H9 (cell line): ENCODE measurements at regions not wholly inside any gene's neighbourhood (a gene's known extent, or its start where the extent isn't known, plus 50 kb on each side); places are given as distances from the start of the nearest gene placed in this dataset.

ENCODE experiments used
- DNase-seq: peaks from one replicate; pipeline ENCODE4 v3.0.0-alpha.2; 2017
- H2AFZ ChIP-seq: one replicate; pipeline ENCODE4 v1.6.1; 2013; ENCODE audit warnings: mild to moderate bottlenecking, low read length, control low read depth, moderate library complexity
- H2AK5ac ChIP-seq: 2 replicates; pipeline ENCODE4 v1.6.1; 2013; ENCODE audit warnings: low read length, control low read depth, mixed read lengths; ENCODE audit not compliant: insufficient read length
- H2BK120ac ChIP-seq: one replicate; pipeline ENCODE4 v1.6.1; 2013; ENCODE audit warnings: low read depth, mild to moderate bottlenecking, low read length, control low read depth, inconsistent platforms; ENCODE audit not compliant: poor library complexity, severe bottlenecking
- H2BK12ac ChIP-seq: 2 replicates; pipeline ENCODE4 v1.6.1; 2013; ENCODE audit warnings: low read length, control low read depth, mixed read lengths, low read depth; ENCODE audit not compliant: insufficient read length
- H2BK15ac ChIP-seq: 2 replicates; pipeline ENCODE4 v1.6.1; 2013; ENCODE audit warnings: low read depth, low read length, control low read depth
- H2BK20ac ChIP-seq: one replicate; pipeline ENCODE4 v1.6.1; 2013; ENCODE audit warnings: low read depth, mild to moderate bottlenecking, low read length, control low read depth, inconsistent platforms; ENCODE audit not compliant: poor library complexity, severe bottlenecking
- H2BK5ac ChIP-seq: 2 replicates; pipeline ENCODE4 v1.6.1; 2013; ENCODE audit warnings: low read length, control low read depth, mixed read lengths; ENCODE audit not compliant: insufficient read length
- H3K14ac ChIP-seq: 2 replicates; pipeline ENCODE4 v1.6.1; 2013; ENCODE audit warnings: low read length, control low read depth; ENCODE audit not compliant: insufficient read depth
- H3K18ac ChIP-seq: 2 replicates; pipeline ENCODE4 v1.6.1; 2013; ENCODE audit warnings: low read depth, mild to moderate bottlenecking, mixed read lengths, low read length, control low read depth; ENCODE audit not compliant: insufficient read length
- H3K23ac ChIP-seq: 2 replicates; pipeline ENCODE4 v1.6.1; 2013; ENCODE audit warnings: low read length, control low read depth, mixed read lengths, low read depth; ENCODE audit not compliant: insufficient read length
- H3K23me2 ChIP-seq: 2 replicates; pipeline ENCODE4 v1.6.1; 2013; ENCODE audit warnings: low read depth, mild to moderate bottlenecking, mixed read lengths, low read length, control low read depth; ENCODE audit not compliant: insufficient read length, poor library complexity, severe bottlenecking
- H3K27ac ChIP-seq: 2 replicates; pipeline ENCODE4 v1.5.1; 2013; ENCODE audit warnings: low read length, control low read depth, mixed read lengths, low read depth; ENCODE audit not compliant: insufficient read length
- H3K27me3 ChIP-seq: 2 replicates; pipeline ENCODE4 v1.6.1; 2013; ENCODE audit warnings: low read length, control low read depth, inconsistent platforms; ENCODE audit not compliant: insufficient read depth
- H3K4ac ChIP-seq: 2 replicates; pipeline ENCODE4 v1.6.1; 2013; ENCODE audit warnings: low read depth, mild to moderate bottlenecking, control low read depth, inconsistent platforms, low read length, moderate library complexity
- H3K4me1 ChIP-seq: 2 replicates; pipeline ENCODE4 v1.6.1; 2013; ENCODE audit warnings: low read length, control low read depth, inconsistent platforms; ENCODE audit not compliant: insufficient read depth
- H3K4me2 ChIP-seq: 2 replicates; pipeline ENCODE4 v1.6.1; 2013; ENCODE audit warnings: low read length, control low read depth, mixed read lengths; ENCODE audit not compliant: insufficient read length, insufficient read depth
- H3K56ac ChIP-seq: 2 replicates; pipeline ENCODE4 v1.6.1; 2013; ENCODE audit warnings: low read depth, mild to moderate bottlenecking, mixed read lengths, low read length, control low read depth; ENCODE audit not compliant: insufficient read length
- H3K79me1 ChIP-seq: 2 replicates; pipeline ENCODE4 v1.6.1; 2013; ENCODE audit warnings: low read depth, mild to moderate bottlenecking, moderate library complexity, low read length, control low read depth, inconsistent platforms; ENCODE audit not compliant: insufficient read depth, poor library complexity, severe bottlenecking
- H3K79me2 ChIP-seq: 2 replicates; pipeline ENCODE4 v1.6.1; 2013; ENCODE audit warnings: low read length, control low read depth, inconsistent platforms; ENCODE audit not compliant: insufficient read depth
- H3K9ac ChIP-seq: 2 replicates; pipeline ENCODE4 v1.6.1; 2013; ENCODE audit warnings: low read length, control low read depth, mixed read lengths; ENCODE audit not compliant: insufficient read length; ENCODE audit errors: extremely low read depth
- H3K9me3 ChIP-seq: one replicate; pipeline ENCODE4 v1.6.1; 2013; ENCODE audit warnings: low read depth, low read length, inconsistent platforms; ENCODE audit not compliant: control insufficient read depth
- H3T11ph ChIP-seq: one replicate; pipeline ENCODE4 v1.6.1; 2013; ENCODE audit warnings: mild to moderate bottlenecking, low read length, control low read depth, inconsistent platforms
- H4K20me1 ChIP-seq: one replicate; pipeline ENCODE4 v1.6.1; 2013; ENCODE audit not compliant: control insufficient read depth, insufficient read length, insufficient read depth
- H4K5ac ChIP-seq: 2 replicates; pipeline ENCODE4 v1.6.1; 2013; ENCODE audit warnings: low read depth, mild to moderate bottlenecking, mixed read lengths, low read length, control low read depth; ENCODE audit not compliant: insufficient read length
- H4K8ac ChIP-seq: replicated peaks from 2 replicates; pipeline ENCODE4 v1.6.1; 2013; ENCODE audit warnings: low read length, control low read depth, mixed read lengths, low read depth; ENCODE audit not compliant: insufficient read length
- H4K91ac ChIP-seq: 2 replicates; pipeline ENCODE4 v1.6.1; 2013; ENCODE audit warnings: low read depth, mild to moderate bottlenecking, moderate library complexity, mixed read lengths, low read length, control low read depth; ENCODE audit not compliant: insufficient read length
- H3K27ac Mint-ChIP-seq, 3 experiments: 2 replicates in 2 of 3; 3 replicates in 1 of 3; pipeline ENCODE4 v1.8.0; 2020 to 2021; ENCODE audit warnings: mixed read lengths in 3 of 3, mild to moderate bottlenecking in 1 of 3, moderate library complexity in 1 of 3
- H3K27me3 Mint-ChIP-seq: 2 replicates; pipeline ENCODE4 v1.8.0; 2021; ENCODE audit warnings: low read depth, mild to moderate bottlenecking, moderate library complexity, mixed read lengths
- H3K36me3 Mint-ChIP-seq, 3 experiments: 2 replicates in 2 of 3; 3 replicates in 1 of 3; pipeline ENCODE4 v1.8.0; 2020 to 2021; ENCODE audit warnings: low read depth in 3 of 3, mixed read lengths in 3 of 3; ENCODE audit not compliant: insufficient read depth in 1 of 3
- H3K4me1 Mint-ChIP-seq, 2 experiments: 2 replicates each; pipeline ENCODE4 v1.8.0; 2020; ENCODE audit warnings: mixed read lengths in 2 of 2
- H3K4me3 Mint-ChIP-seq, 2 experiments: 2 replicates in 1 of 2; 3 replicates in 1 of 2; pipeline ENCODE4 v1.8.0; 2020 to 2021; ENCODE audit warnings: mild to moderate bottlenecking in 2 of 2, mixed read lengths in 2 of 2, moderate library complexity in 1 of 2
- H3K9me3 Mint-ChIP-seq, 2 experiments: 2 replicates in 1 of 2; 3 replicates in 1 of 2; pipeline ENCODE4 v1.8.0; 2020; ENCODE audit warnings: mild to moderate bottlenecking in 2 of 2, mixed read lengths in 2 of 2, moderate library complexity in 1 of 2
- WGBS: extraction: QIAGEN DNeasy Blood & Tissue Kit; methylation state at CpG from one replicate; pipeline ENCODE4 v1.1.7; 2013; ENCODE audit warnings: missing lambda C conversion rate, low lambda C conversion rate, mixed read lengths; ENCODE audit not compliant: insufficient read length; ENCODE audit errors: extremely low coverage; 5-methylcytosine and 5-hydroxymethylcytosine counted together
- TF ChIP-seq, protein P1 (sequence below): fragments of 200-600 bp; sonication (generic); conservative IDR thresholded peaks from 3 replicates; pipeline ENCODE4 v1.8.0; 2021; ENCODE audit warnings: antibody characterized with exemption, mild to moderate bottlenecking

DNA sequence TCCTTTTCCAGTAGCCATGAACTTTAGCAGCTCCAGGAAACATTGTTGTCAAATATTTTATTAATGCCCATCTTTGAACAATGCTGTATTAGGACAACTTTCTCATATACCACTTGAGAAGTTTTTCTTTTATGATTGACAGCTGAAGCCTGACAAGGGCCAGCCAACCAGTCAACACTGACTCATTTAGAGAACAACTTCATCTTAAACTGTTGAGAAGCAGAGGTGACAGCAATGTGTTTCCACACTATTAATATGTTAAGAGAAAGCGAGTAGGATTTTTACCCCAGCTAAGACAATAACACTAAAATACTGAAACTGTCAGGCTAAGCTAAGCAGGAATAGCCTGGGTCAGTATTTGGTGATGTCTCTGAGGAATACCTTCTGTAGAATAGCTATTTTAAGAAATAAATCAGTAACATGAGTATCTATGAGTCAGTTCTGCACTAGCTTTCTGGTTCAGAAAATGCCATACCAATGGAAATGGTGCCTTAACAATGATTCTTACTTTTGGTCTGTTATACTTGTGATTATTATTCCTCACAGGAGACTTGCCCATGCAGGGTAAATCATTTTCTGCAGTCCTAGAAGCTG, 168.8 kb upstream of the POT1 start:
- H3K4me3 Mint-ChIP-seq: no peak overlapping the region
- Histone ChIP-seq H3K4me2 (no peak overlapping the region), H3K23me2 (no peaks in the 10 kb centered on the region), H2BK5ac (no peak overlapping the region), H3K27me3 (no peaks in the 10 kb centered on the region), H3K9ac (no peak overlapping the region), H3K79me1 (no peaks in the 10 kb centered on the region), H2AK5ac (no peak overlapping the region), H3K27ac (no peak overlapping the region), H3K9me3 (no peaks in the 10 kb centered on the region), H4K91ac (no peak overlapping the region), H2BK20ac (no peak overlapping the region), H2BK120ac (no peak overlapping the region), H3K79me2 (no peaks in the 10 kb centered on the region), H4K5ac (no peak overlapping the region), H3T11ph (no peak overlapping the region), H3K18ac (no peak overlapping the region), H2BK12ac (no peak overlapping the region), H3K4ac (no peak overlapping the region), H3K23ac (no peak overlapping the region), H2BK15ac (no peak overlapping the region), H3K56ac (no peak overlapping the region), H2AFZ (no peak overlapping the region), H4K8ac (no peak overlapping the region), H3K14ac (no peak overlapping the region), H3K4me1 (peaks cover 4% of the 10 kb centered on the region; the same call in 1 of the 2 replicates), H4K20me1 (no peaks in the 10 kb centered on the region)
- H3K4me1 Mint-ChIP-seq: peaks cover 4 to 9% of the 10 kb centered on the region in 2 experiments
- H3K27ac Mint-ChIP-seq: no peak overlapping the region
- H3K36me3 Mint-ChIP-seq: no peaks in the 10 kb centered on the region
- no peaks in the 10 kb centered on the region; the same call in 1 of the 2 replicates for H3K27me3 Mint-ChIP-seq
- WGBS: no CpG with 5 or more reads among the region's 1 CpG
- DNase-seq: no peak
- H3K9me3 Mint-ChIP-seq: peaks cover 0 to 3% of the 10 kb centered on the region in 2 experiments; a peak in 1 of 5 replicates
- TF ChIP-seq, protein P1, sequence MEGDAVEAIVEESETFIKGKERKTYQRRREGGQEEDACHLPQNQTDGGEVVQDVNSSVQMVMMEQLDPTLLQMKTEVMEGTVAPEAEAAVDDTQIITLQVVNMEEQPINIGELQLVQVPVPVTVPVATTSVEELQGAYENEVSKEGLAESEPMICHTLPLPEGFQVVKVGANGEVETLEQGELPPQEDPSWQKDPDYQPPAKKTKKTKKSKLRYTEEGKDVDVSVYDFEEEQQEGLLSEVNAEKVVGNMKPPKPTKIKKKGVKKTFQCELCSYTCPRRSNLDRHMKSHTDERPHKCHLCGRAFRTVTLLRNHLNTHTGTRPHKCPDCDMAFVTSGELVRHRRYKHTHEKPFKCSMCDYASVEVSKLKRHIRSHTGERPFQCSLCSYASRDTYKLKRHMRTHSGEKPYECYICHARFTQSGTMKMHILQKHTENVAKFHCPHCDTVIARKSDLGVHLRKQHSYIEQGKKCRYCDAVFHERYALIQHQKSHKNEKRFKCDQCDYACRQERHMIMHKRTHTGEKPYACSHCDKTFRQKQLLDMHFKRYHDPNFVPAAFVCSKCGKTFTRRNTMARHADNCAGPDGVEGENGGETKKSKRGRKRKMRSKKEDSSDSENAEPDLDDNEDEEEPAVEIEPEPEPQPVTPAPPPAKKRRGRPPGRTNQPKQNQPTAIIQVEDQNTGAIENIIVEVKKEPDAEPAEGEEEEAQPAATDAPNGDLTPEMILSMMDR: no peak
